HG03354 (cell line): ENCODE measurements at regions not wholly inside any gene's neighbourhood (a gene's known extent, or its start where the extent isn't known, plus 50 kb on each side); places are given as distances from the start of the nearest gene placed in this dataset.

Source experiments
- ATAC-seq: cut with Tn5 transposase; IDR thresholded peaks from one replicate; pipeline ENCODE4 v1.9.1; 2021; ENCODE audit warnings: mild to moderate bottlenecking; ENCODE audit not compliant: unreplicated experiment, poor library complexity, severe bottlenecking

DNA sequence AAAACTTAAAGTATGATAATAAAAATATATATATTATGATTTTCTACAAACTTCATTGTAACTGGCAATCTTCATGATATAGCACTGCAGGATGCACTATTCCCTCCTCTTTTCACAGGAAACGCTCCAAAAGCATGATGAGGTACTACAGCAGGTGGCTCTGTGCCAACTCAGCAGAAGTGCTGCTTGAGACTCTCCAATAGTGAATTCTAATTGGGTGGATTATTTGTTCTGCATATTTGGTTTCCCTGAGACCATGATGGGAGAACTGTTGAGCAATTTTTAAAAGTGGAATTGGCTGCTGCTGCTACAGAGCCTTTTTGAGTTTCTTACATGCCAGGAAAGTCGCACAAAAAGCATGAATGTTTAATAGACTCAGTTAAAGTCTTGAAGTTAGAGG, 1782.4 kb upstream of the PCDH20 start:
- ATAC-seq = no peak

- ATAC-seq = no peak
These were observed 1780.1 kb upstream of the PCDH20 start for GRCh38 chr13:63195726-63196125.

GRCh38 chr13:63190742-63191141, 1775.1 kb upstream of the PCDH20 start:
- no peak for ATAC-seq

DNA sequence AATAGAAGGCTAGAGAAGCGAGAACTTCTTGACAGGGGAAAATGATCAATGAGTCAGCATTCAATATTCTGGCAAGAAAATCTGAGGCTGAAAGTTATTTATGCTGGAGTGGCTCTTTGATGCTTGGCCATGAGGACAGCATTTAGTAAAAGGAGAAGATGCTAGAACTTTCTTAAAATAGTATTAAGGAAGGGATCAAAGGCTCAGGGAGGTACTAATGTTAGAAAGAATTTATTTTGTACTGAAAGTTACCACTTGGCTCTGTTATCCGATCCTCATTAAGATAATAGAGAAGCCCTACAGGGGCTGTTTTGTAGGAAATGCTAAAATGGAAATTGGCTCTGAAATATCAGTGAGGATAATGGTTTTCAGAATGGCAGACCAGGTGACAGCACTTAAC, 1774.6 kb upstream of the PCDH20 start:
- no peak for ATAC-seq

DNA sequence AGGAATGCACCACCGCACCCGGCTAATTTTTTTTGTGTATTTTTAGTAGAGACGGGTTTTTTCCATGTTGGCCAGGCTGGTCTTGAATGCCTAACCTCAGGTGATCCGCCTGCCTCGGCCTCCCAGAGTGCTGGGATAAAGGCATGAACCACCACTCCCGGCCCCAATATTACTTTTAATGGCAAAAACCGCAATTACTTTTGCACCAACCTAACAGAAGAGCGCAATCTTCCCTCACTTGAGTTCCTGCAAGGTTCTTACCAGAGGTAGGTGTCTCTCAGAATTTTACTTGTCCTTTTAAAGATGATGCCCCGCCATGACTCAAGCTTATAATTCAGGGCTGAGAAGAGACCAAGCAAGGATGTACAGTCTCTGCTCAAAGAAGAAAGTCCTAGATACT, 1774.1 kb upstream of the PCDH20 start:
- no peak for ATAC-seq

- no peak for ATAC-seq
These were observed 1769.0 kb upstream of the PCDH20 start for GRCh38 chr13:63184693-63185092.

DNA sequence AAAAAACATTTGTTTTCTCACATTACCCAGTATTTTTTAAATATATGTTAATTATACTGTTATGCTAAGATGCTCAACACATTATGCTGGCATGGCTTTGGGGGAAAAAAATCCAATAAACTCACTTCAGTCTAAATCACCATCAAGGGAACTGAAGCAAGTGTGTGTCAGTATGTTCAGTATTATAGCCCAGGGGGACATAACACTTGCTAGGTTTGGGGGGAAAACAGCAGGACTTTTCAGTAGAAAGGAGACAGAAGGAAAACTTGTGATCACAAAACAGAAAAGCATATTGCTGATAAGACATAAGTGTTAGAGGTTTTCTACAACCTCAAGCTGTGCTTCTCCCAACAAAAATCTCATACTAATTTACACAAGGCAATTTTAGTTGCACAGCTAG, 1759.9 kb upstream of the PCDH20 start:
- ATAC-seq = no peak

GRCh38 chr13:63167699-63168337, 1752.2 kb upstream of the PCDH20 start:
- no peak for ATAC-seq

- no peak for ATAC-seq
These were observed 1750.7 kb upstream of the PCDH20 start for GRCh38 chr13:63166345-63166744.

DNA sequence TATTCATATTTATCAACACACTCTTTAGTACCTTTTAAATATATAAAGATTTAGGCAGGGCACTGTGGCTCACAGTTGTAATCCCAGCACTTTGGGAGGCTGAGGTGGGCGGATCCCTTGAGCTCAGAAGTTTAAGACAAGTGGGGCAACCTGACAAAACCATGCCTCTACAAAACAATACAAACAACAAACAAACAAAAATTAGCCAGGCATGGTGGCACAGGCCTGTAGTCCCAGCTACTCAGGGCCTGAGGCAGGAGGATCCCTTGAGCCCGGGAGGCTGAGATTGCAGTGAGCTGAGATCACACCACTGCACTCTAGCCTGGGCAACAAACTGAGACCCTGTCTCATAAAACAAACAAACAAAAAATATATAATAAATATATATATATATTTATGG, 1748.3 kb upstream of the PCDH20 start:
- no peak for ATAC-seq

- no peak for ATAC-seq
These were observed 1745.6 kb upstream of the PCDH20 start for GRCh38 chr13:63161219-63161618.

- no peak for ATAC-seq
These were observed 1741.2 kb upstream of the PCDH20 start for GRCh38 chr13:63156816-63157215.

DNA sequence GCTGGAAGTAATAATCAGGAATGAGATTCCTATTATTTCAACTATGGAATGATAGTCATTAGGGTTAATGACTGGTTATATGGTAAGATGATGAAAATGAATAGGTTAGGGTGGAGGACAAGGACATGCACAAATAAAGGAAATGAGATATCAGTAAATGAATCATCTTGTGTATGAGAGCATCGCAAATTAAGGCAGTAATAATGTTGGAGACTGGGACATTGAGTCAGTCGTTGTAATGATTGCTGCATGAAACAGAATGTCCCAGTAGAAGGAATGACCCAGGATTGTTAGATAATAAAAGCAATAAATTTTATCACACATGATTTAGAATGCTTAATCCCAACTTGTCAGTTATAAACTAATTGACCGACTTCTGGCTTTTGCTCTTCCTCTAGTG, 1733.7 kb upstream of the PCDH20 start:
- no peak for ATAC-seq

GRCh38 chr13:63139277-63139676, 1723.6 kb upstream of the PCDH20 start:
- ATAC-seq = no peak

- no peak for ATAC-seq
These were observed 1714.3 kb upstream of the PCDH20 start for GRCh38 chr13:63129995-63130394.

- no peak for ATAC-seq
These were observed 1713.1 kb upstream of the PCDH20 start for GRCh38 chr13:63128716-63129115.

- no peak for ATAC-seq
These were observed 1709.2 kb upstream of the PCDH20 start for GRCh38 chr13:63124863-63125262.

DNA sequence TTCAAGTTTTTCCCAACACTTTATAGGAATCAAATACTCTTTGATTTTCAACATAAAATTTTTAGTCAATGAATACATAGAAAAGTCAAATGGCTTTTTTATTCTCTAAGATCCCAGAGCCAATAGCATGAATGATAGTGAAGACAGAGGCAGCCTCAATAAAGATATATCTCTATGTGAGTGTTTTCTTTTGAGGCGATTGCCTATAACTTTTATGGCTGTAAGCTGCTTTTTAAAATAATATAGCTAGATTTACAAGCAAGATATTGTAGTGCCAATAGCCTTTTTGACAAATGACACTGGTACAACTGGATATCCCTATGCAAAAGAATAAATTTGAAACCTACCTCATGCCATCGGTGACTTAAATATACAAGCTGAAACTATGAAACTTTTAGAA, 1705.2 kb upstream of the PCDH20 start:
- ATAC-seq = no peak

GRCh38 chr13:63117710-63118109, 1702.1 kb upstream of the PCDH20 start:
- no peak for ATAC-seq

DNA sequence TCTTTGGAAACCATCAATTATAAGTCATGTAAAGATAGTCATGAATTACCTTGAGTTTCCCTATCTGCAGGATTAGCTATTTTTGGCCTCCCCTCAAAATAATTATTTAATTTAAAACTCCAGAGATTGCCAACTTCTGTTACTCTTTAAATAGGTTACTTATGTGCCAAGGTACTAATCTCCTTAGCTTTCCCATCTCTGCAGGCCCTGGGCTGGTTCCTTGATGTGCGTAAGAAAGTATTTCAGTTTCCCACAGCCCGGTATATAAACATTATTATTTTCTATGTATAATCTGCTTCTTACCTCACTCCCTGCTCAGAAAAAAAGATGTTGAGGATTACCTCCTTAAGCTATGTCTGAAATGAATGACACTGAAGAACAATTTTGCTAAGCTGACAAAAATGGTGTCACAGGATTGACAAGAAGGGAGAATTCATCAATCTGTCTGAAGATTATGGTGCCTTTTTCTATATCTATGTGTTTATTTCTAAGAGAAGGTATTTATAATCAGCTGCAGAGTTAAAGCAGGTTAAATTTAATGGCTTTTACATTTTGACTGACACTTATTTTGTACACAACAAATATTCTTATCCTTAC, 1697.2 kb upstream of the PCDH20 start:
- ATAC-seq = no peak

- no peak for ATAC-seq
These were observed 1694.8 kb upstream of the PCDH20 start for GRCh38 chr13:63110466-63110865.
